ENCODE measurements at regions not wholly inside any gene's neighbourhood (a gene's known extent, or its start where the extent isn't known, plus 50 kb on each side); places are given as distances from the start of the nearest gene placed in this dataset.
"Not testable (repeated sequence)": the region's sequence is repeated elsewhere in the genome, so short reads cannot be mapped to it uniquely, and the experiment has no call there.

DNA sequence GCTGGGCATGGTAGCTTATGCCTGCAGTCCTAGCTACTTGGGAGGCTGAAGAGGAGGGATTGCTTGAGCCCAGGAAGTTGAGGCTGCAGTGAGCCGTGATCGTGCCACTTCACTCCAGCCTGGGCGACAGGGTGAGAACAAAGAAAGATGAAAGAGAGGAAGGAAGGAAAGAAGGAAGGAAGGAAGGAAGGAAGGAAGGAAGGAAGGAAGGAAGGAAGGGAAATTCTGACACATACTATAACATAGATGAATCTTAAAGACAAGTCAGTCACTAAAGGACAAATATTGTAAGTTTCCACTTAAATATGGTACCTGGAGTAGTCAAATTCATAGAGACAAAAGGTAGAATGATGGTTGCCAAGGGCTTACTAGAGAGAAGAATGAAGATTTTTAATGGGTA lies 108.0 kb upstream of the CACHD1 start:
- DNase-seq (ENCODE audit: low spot score) = no peak

DNA sequence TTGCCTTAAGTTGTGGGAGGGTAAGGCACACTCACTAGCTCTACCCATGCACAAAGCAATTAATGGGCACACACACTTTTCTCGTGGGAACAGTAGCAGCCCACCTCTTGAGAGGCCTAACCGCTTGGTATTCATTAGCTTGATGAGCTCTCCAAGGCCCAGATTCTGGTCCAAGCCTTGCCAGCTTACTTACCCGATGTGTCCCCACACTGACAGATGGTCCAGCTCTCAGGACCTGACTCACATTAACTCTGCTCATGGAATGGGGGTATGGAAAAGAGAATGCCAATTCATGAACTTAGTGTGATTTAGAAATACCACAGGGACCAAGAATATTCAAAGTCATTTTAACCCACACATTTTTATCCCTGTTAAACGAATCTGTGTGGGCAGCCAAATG lies 106.8 kb upstream of the CACHD1 start:
- DNase-seq (ENCODE audit: low spot score) = no peak

DNA sequence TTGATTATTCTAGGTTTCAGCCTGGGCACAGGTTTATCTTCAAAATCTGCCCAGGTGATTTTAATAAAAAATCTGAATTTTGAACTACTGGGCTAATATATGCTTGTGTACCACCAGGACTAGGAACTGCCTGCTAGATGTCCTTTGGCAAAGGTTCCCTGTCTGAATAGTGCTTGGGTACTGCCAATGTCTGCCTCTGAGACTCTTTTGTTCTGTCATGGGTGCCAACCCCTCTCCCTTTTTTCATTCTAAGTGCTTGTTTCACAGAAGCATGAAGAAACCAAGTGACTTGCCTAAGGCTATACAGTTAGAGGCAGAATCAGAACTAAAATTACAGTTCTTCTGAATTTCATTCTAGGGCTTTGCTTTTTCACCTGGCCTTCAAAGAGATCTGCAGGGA lies 106.3 kb upstream of the CACHD1 start:
- DNase-seq (ENCODE audit: low spot score) = no peak

DNA sequence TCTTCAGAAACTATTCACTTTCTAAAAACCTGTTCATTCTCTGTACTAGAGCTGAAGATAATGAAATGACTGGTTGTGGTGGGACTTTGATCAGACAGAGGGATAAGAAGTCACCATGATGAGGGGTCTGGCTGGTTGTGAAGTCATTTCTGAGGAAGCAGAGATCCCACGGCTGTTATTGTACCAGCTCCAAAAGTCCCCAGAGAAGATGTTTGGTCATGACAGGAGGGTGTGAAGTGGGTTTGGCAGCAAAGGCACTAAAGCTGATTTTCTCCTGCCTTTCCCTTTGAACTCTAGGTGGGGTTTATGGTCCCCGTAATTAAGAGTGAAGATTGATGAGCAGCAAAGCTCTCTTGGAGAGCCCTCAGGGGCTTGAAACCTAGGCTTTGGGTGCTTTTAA lies 103.1 kb upstream of the CACHD1 start:
- no peak for DNase-seq (ENCODE audit: low spot score)

DNA sequence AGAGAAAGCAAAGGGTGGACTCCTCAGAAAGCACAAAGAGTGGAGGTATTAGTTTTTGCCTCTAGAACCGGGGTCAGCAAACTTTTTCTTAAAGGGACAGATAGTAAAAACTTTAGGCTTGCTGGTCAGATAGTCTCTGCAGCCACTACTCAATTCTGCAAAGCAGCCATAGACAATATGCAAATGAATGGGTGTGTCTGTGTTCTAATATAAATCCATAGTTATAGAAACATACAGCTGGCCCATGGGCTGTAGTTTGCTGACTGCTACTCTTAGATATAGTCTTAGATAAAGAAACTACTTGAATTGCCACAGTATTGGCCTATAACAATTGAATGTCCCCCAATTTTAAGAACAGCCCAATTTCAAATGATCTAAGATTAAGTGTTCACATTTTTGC lies 101.6 kb upstream of the CACHD1 start:
- DNase-seq (ENCODE audit: low spot score) = no peak

DNA sequence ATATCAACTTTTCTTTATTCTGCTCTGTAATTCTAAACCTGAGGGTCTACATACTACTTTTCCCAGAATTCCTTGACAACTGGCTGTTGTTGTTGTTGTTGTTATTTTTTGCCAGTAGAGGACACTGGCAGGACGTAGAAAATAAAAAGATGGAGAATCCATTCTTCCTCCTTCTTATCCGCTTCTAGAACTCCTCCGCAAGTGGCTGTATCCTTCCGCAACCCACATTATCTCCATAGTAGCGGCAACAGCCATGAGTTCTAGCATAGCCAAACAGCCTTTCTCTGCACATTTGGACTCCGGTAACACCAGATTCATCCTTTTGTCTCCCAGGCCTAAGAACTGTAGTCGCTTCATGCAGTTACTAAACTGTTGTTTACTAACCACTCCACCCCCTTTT lies 91.1 kb upstream of the CACHD1 start:
- no peak for DNase-seq (ENCODE audit: low spot score)

DNA sequence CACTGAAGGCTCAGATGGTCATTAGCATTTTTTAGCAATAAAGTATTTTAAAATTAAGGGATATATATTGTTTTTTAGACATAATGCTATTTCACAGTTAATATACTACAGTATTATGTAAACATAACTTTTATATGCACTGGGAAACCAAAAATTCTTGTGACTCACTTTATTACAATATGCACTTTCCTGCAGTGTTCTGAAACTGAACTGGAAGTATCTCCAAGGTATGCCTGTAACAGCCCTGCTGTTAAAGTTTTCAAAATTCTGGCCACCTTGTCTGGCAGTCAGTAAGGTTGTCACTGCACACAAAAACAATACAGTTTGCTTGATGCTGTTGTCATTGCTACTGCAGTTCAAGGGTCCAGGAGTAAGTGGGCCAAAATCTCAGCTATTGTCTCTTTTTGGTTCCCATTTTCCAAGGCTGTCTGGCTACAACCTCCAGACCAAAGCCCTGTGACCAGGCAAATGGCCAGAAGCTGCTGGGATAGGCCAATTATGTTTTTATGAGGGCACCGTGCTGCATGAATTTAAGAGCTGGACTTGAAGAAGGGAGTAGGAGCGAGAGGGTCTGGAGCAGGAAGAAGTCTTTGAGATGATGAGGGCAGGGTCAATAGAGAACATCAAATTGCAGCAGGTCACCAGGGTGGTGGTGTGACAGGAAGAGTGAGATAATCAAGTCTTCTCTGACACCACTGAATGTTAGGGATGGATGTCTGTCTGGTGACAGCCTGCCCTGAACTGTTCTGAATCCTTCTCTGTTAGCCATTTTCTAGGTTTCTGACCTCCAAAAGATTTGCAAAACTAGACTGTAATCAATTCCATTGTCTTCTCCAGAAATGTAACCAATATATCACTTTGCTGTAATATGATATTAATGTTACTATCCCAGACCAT lies 82.3 kb upstream of the CACHD1 start:
- peak; percentile 45 for DNase-seq (ENCODE audit: low spot score)

DNA sequence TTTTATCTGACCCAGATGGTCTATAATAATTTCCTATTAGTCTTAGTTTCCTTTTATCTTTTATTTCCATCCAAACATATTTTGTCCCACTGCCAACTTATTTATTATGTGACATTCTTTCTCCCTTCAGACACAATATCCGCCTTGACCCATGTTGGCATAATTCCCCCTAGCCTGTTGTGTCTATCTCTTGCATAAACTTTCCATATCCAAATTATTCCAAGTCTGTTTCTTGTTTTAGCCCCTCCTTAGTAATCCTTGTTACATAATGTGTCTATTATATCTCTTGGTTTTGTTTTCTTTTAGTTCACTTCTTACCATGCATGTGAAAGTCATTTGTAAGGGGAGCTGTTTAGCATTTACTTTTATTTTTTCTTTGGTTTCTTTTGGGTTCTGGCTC lies 81.6 kb upstream of the CACHD1 start:
- no peak for DNase-seq (ENCODE audit: low spot score)

DNA sequence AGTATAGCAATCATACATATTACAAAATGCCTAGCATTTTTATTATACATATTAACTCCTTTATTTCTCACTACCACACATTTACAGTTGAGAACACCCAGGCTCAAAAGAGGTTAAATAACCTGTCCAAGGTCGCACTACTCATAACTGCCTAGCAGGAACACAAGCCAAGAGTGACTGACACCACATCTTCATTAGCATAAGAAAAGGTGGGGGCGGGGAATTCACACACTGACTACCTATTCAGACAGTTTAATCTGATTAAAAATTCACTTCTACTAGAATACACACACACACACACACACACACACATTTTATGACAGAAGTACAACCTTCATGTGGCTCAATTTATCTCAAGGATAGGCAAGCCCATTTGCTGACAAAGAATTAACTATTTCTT lies 77.8 kb upstream of the CACHD1 start:
- DNase-seq (ENCODE audit: low spot score) = no peak

DNA sequence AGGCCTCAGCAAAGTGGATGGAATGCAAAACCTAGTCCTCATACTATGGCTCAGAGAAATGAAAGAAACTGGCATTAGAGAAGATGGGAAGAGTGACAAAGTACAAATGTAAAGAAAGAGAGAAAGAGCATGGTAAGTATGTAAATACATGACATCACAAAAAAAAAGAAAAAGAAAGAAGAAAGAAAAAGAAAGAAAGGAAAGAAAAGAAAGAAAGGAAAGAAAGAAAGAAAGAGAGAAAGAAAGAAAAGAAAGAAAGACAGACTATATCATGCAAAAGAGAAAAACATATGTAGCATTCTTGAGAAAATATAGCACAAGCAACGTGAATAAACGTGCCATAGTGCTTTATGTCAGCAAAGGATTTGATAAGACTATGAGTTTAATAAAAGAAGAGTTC lies 76.1 kb upstream of the CACHD1 start:
- DNase-seq (ENCODE audit: low spot score) = no peak

DNA sequence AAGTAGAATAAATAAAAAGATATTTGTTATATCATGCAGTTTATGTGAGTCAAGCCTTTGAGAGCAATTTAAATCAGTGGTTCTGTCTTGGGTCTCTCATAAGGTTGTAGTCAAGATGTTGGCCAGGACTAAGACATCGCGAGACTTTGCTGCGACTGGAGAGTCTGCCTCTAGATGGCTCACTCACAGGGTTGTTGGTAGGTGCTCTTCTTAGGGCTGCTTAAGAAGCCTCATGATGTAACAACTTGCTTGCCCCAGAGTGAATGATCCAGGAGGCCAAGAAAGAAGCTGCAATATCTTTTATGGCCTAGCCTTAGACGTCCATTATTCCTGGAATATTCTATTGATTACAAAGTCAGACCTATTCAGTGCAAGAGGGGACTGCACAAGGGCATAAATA lies 73.1 kb upstream of the CACHD1 start:
- DNase-seq (ENCODE audit: low spot score) = no peak

DNA sequence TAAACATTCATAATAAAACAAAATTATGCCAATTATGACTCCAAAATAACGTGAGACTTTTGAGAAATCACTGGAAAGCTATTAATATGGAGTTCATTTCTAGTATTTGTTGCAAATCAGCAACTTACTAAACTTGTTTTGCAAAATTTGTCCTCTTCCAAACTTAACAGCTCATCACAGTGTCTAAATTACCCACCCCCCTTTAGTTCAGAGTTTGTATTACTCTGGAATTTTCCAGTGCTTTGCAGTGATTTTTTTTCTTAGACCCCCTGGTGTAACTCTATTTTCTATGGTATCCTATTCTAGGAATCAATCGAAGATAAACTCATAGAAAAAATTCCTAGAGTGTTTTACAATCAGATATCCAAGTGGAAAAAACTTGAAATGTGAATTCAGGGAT lies 72.4 kb upstream of the CACHD1 start:
- DNase-seq (ENCODE audit: low spot score) = no peak

DNA sequence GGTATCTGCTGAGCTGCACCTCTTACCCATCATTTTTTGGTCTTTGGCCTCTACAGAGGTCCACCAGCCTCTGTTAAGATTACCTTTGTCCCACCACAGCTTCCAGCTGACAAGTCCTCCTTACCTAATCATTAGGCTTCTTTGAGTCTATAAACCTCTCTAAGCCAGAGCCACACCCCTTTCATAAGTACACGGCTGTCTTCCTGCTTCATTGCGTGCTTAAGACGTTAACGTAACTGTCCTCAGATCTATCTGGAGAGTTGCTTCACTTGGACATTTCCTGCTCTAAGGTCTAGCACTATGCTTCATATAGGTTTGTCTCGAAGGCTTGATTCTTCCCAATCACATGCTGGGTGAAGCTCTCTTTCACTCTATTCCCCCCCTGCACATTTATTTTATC lies 71.0 kb upstream of the CACHD1 start:
- no peak for DNase-seq (ENCODE audit: low spot score)

DNA sequence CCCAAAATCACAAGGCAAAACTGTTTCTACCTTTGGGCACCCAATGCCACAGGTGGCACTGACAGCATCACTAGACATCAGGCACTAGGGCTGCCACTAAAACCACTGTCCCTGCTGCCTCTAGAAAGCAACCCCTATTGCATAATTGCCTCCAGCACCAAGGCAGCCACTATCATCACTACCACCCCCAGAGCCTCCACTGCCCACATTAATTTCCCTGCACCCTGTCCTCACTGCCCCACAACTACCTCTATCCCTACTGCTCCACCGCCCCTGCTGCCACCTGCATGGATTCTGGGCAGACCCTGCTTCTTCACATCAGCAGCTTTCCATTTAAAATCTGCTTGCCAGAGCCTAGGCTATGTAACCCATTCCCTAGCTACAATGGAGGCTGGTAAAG lies 68.6 kb upstream of the CACHD1 start:
- DNase-seq (ENCODE audit: low spot score) = no peak

DNA sequence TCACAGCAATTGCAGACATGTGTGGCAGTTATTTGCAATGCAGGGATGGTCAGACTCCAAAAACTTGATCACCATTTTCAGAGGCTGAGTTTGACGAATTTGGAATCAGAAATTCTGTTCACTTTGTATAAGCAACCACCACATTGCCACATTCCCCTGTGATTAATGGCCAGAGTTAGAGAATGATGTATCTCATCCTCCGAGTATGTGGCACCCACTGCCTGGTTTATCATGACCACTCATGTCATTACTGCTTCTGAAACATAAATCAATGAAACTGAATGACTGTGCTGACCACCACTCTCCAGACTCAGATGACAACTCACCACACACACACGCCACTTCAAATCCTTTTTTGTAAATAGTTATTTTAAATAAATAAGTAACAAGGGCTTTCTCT lies 66.6 kb upstream of the CACHD1 start:
- DNase-seq (ENCODE audit: low spot score) = no peak

DNA sequence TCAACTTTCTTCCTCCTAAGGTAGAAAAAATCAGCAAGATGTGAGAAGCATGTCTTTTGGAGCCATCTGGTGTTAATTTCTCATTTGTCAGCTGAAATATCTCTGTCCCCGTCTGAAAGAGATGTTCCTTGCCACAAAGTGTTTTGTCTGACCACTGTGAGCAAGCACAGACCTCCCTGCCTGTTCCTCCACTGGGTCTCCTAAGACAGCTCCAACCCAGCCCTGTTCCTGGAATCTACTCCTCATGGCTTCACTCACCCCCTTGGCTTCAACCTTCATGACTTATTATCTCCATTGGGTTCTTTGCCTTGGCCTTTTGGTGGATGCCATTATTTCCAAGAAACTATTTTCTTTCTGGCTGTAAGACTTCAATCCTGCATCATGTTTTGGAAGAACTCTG lies 65.7 kb upstream of the CACHD1 start:
- DNase-seq (ENCODE audit: low spot score) = no peak

DNA sequence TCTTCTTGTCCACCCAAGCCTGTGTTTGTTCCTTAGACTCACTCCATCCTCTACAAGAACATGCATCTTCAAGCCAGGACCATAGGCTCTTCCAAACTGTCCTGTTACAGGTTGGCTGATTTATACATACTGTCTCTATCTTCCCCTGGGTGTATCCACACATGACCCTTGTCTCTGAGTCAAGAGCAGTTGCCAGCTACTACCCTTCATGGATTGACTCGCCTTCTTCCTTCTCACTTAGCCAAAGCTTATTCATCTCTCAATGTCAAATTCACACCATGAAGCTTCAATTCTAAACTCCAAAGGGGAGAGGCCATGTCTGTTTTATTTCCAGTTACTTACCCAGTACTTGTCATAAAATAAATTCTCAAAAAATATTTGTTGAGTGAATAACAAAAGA lies 64.1 kb upstream of the CACHD1 start:
- no peak for DNase-seq (ENCODE audit: low spot score)

DNA sequence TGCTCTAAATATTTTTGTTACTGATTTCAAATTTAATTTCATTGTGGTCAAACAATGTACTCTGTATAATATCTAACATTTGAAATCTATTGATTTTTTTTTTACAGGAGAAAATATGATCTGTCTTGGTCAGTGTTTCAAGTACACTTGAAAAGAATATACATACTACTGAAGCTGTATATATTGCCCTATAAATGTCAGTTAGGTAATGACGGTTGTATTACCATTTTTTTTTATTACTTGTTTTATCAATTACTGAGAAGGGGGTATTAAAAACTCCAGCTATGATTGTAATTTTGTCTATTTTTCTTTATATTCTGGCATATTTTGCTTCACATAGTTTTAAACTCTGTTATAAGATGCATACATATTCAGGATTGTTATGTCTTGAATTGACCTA lies 59.7 kb upstream of the CACHD1 start:
- DNase-seq (ENCODE audit: low spot score) = no peak

DNA sequence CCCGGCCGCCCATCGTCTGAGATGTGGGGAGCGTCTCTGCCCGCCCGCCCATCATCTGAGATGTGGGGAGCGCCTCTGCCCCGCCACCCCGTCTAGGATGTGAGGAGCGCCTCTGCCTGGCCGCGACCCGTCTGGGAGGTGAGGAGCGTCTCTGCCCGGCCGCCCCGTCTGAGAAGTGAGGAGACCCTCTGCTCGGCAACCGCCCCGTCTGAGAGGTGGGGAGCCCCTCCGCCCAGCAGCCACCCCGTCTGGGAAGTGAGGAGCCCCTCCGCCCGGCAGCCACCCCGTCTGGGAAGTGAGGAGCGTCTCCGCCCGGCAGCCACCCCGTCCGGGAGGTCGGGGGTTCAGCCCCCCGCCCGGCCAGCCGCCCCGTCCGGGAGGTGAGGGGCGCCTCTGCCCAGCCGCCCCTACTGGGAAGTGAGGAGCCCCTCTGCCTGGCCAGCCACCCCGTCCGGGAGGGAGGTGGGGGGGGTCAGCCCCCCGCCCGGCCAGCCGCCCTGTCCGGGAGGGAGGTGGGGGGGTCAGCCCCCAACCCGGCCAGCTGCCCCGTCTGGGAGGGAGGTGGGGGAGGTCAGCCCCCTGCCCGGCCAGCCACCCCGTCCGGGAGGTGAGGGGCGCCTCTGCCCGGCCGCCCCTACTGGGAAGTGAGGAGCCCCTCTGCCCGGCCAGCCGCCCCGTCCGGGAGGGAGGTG lies 54.9 kb upstream of the CACHD1 start:
- not testable (repeated sequence) for DNase-seq (ENCODE audit: low spot score)

DNA sequence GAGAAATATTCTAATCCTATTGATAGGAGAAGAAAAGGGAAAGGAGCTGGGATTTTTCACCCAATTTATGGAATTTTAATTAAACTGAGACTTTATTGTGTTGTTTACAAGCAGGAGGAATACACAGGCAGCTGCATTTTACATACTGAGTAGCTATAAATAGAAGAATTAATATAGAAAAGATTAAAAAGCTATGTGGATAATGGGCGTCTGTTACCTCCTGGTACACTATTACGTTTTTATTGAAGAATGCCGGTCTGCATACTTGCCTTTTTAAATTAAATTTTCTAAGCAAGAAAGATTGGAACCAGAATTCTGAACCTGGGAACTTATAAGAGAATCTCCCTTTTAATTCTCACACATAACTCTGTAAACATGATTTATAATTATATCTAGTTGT lies 52.1 kb upstream of the CACHD1 start:
- DNase-seq (ENCODE audit: low spot score) = no peak
